ENCODE measurements at regions not wholly inside any gene's neighbourhood (a gene's known extent, or its start where the extent isn't known, plus 50 kb on each side); places are given as distances from the start of the nearest gene placed in this dataset.

- TF ChIP-seq MTA2 (IDR thresholded peaks at IDR 0.05; ENCODE audit: low read depth), result no peak
- no peak for TF ChIP-seq POLR2A (IDR thresholded peaks at IDR 0.05; ENCODE audit: low read depth, low read length)
- TF ChIP-seq SRF (IDR thresholded peaks at IDR 0.05; ENCODE audit: low read depth in 2 of 2, low read length in 2 of 2), result no peak
- peak; percentile 14 to 35 (median 20); a peak in 4 of 6 replicates for TF ChIP-seq CTCF (IDR thresholded peaks at IDR 0.05 in 2 of 3, conservative IDR thresholded peaks at IDR 0.05 in 1 of 3; ENCODE audit: control insufficient read depth in 2 of 3, extremely low read depth in 1 of 3, insufficient read depth in 1 of 3, low read depth in 3 of 3, low read length in 3 of 3)
- no peak for TF ChIP-seq BCL11A (IDR thresholded peaks at IDR 0.05; ENCODE audit: low read depth, low read length)
- TF ChIP-seq REST (IDR thresholded peaks at IDR 0.05; ENCODE audit: low read depth, low read length), result no peak
- TF ChIP-seq SIN3A (IDR thresholded peaks at IDR 0.05; ENCODE audit: low read depth, low read length), result no peak
- no peak for TF ChIP-seq POLR2AphosphoS5 (IDR thresholded peaks at IDR 0.05; ENCODE audit: low read length)
- no peak for TF ChIP-seq YY1 (IDR thresholded peaks at IDR 0.05; ENCODE audit: low read depth, low read length)
- TF ChIP-seq CREM (IDR thresholded peaks at IDR 0.05; ENCODE audit: low read depth), result 0 out of 2 replicates have a peak, but pooled peaks have one; percentile 43
- peak; percentile 21; the same call in 1 of the 2 replicates for TF ChIP-seq RAD21 (IDR thresholded peaks at IDR 0.05; ENCODE audit: insufficient read depth, low read depth, low read length)
These were observed 729.9 kb downstream of the ZWINT start for GRCh38 chr10:55631071-55631654.
